Bronchial epithelial cell (primary cell): ENCODE measurements at regions not wholly inside any gene's neighbourhood (a gene's known extent, or its start where the extent isn't known, plus 50 kb on each side); places are given as distances from the start of the nearest gene placed in this dataset.

Experiments
- DNase-seq: peaks from one replicate; pipeline ENCODE4 v3.0.0-alpha.2; 2010; ENCODE audit warnings: low read depth
- FAIRE-seq: peaks from 2 replicates; lab custom pipeline; 2011; peaks lifted over from hg19 to GRCh38; lab: Jason Lieb, UNC
- H3K27me3 ChIP-seq: 2 replicates; pipeline ENCODE4 v1.5.1; 2011; ENCODE audit warnings: low read length; ENCODE audit not compliant: control insufficient read depth, insufficient read depth
- H3K36me3 ChIP-seq: 2 replicates; pipeline ENCODE4 v1.5.1; 2011; ENCODE audit warnings: low read length; ENCODE audit not compliant: control insufficient read depth, insufficient read depth
- H3K4me3 ChIP-seq: 2 replicates; pipeline ENCODE4 v1.5.1; 2011; ENCODE audit warnings: mild to moderate bottlenecking, low read depth, low read length, control low read depth
- TF ChIP-seq, protein P1 (sequence below): IDR thresholded peaks from 2 replicates; pipeline ENCODE4 v1.5.1; 2011; ENCODE audit warnings: mild to moderate bottlenecking, moderate library complexity, low read length, control low read depth, inconsistent platforms; ENCODE audit not compliant: insufficient read depth, severe bottlenecking

- DNase-seq (no peak), FAIRE-seq (peak; percentile 50)
- TF ChIP-seq, protein P1, sequence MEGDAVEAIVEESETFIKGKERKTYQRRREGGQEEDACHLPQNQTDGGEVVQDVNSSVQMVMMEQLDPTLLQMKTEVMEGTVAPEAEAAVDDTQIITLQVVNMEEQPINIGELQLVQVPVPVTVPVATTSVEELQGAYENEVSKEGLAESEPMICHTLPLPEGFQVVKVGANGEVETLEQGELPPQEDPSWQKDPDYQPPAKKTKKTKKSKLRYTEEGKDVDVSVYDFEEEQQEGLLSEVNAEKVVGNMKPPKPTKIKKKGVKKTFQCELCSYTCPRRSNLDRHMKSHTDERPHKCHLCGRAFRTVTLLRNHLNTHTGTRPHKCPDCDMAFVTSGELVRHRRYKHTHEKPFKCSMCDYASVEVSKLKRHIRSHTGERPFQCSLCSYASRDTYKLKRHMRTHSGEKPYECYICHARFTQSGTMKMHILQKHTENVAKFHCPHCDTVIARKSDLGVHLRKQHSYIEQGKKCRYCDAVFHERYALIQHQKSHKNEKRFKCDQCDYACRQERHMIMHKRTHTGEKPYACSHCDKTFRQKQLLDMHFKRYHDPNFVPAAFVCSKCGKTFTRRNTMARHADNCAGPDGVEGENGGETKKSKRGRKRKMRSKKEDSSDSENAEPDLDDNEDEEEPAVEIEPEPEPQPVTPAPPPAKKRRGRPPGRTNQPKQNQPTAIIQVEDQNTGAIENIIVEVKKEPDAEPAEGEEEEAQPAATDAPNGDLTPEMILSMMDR: no peak
- no peaks in the 10 kb centered on the region for H3K27me3 ChIP-seq
- no peak overlapping the region for H3K4me3 ChIP-seq
- H3K36me3 ChIP-seq: no peaks in the 10 kb centered on the region
These were observed 1198.9 kb downstream of the ROBO2 start for GRCh38 chr3:78238811-78239210.

GRCh38 chr3:78242724-78243123 lies 1202.8 kb downstream of the ROBO2 start:
- no peak for DNase-seq
- Histone ChIP-seq H3K36me3 (no peaks in the 10 kb centered on the region), H3K4me3 (no peak overlapping the region), H3K27me3 (no peaks in the 10 kb centered on the region)
- TF ChIP-seq, protein P1: no peak
- FAIRE-seq: no peak

DNA sequence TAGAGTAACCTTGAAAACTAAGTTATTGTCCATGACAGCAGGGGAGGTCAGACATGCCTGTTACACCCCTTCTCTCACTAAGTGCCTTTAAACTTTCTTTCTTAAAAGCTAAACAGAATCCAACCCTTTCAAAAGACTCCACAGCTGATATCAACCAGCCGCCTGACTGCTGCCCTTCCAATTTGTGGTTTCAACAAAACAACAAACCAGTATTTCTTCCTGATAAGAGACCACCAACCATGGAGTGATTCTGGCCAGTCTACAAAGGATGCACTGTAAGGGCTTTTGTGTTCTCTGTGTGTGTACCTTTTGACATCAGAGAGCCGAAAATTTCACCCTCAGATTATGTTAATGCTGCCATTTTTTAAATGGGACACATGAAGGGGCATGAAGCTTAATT lies 1204.2 kb downstream of the ROBO2 start:
- no peaks in the 10 kb centered on the region for H3K36me3 ChIP-seq
- no peak for DNase-seq
- FAIRE-seq: no peak
- TF ChIP-seq, protein P1: no peak
- no peaks in the 10 kb centered on the region for H3K27me3 ChIP-seq
- H3K4me3 ChIP-seq: no peak overlapping the region

DNA sequence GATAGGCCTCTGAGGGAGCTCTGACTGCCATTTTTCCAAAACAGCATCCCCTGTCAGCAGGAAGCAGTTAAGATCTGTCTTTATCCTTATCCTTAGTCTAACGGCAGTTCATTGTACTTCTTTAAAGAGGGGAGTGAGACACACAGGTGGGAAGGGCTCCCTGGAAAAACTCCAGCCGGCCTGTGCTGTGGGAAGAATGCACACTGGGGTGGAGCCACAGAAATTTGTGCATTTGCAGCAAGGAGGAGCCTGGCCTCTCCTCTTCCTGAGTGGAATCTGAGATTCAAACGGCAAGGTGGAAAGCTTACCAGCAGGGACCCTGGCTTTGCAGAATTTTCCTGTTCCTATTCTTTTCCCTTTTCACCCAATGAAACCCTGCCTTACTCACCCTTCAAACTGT lies 1209.4 kb downstream of the ROBO2 start:
- Histone ChIP-seq H3K27me3 (no peaks in the 10 kb centered on the region), H3K4me3 (no peak overlapping the region), H3K36me3 (no peaks in the 10 kb centered on the region)
- TF ChIP-seq, protein P1: no peak
- DNase-seq (no peak), FAIRE-seq (no peak)

DNA sequence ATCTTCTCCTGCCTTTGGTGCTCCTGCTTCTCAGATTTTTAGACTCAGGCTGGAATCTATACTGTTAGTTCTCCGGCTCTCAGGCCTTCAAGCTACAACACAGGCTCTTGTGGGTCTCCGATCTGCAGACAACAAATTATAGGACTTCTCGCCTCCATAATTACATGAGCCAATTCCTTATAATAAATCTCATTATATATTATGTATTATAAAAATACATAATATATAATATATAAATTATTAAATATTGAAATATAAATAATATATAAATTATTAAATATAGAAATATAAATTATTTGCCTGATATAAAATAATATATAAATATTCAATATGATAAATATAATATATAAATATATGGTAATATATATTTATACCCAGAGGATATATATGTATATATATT lies 1214.0 kb downstream of the ROBO2 start:
- TF ChIP-seq, protein P1: no peak
- DNase-seq: no peak
- Histone ChIP-seq H3K27me3 (no peaks in the 10 kb centered on the region), H3K36me3 (no peaks in the 10 kb centered on the region), H3K4me3 (no peak overlapping the region)
- FAIRE-seq: no peak

DNA sequence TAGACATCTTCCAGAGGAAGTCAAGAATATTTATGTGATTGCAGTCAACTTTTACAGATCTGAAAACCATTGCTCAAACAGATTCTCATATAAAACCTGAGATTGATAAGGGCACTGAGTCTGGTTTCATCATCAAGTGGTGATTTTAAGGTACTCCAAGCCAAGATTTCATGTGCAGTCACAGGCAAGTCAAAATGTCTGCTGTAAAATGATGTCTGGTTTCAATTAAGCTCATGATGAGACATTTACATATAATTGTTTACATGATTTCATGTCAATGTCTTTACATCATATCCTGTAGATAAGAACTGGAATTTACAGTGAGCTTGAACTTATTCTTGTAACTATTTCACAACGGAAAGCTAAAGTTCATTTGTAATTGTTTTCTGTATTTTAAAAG lies 1215.5 kb downstream of the ROBO2 start:
- no peak for FAIRE-seq
- DNase-seq: peak; percentile 34
- no peaks in the 10 kb centered on the region for H3K36me3 ChIP-seq
- no peaks in the 10 kb centered on the region for H3K27me3 ChIP-seq
- TF ChIP-seq, protein P1: no peak
- H3K4me3 ChIP-seq: no peak overlapping the region
